HEK293T (cell line): ENCODE measurements at regions not wholly inside any gene's neighbourhood (a gene's known extent, or its start where the extent isn't known, plus 50 kb on each side); places are given as distances from the start of the nearest gene placed in this dataset.

Source experiments
- CTCF ChIA-PET: fragments of 350-600 bp; formaldehyde crosslinking; extraction: SDS; loops from one replicate; lab custom pipeline; 2021; ENCODE audit warnings: antibody characterized with exemption, inconsistent platforms; lab: Yijun Ruan, JAX
- POLR2A ChIA-PET: fragments of 350-600 bp; formaldehyde crosslinking; extraction: SDS; loops from one replicate; lab custom pipeline; 2020; ENCODE audit warnings: antibody characterized with exemption, inconsistent platforms; lab: Yijun Ruan, JAX
- DNase-seq: peaks from one replicate; pipeline ENCODE4 v3.0.0; 2012; ENCODE audit warnings: mixed read lengths; ENCODE audit errors: extremely low spot score
- ARNT ChIP-seq: fragments of 450-650 bp; IDR thresholded peaks from 2 replicates; pipeline ENCODE4 v1.6.1; 2017; ENCODE audit warnings: mild to moderate bottlenecking
- BHLHE40 ChIP-seq: fragments of 450-650 bp; IDR thresholded peaks from 2 replicates; pipeline ENCODE4 v1.6.1; 2016; ENCODE audit warnings: mild to moderate bottlenecking, moderate library complexity, borderline replicate concordance
- CTBP1 ChIP-seq: fragments of 450-650 bp; IDR thresholded peaks from 2 replicates; pipeline ENCODE4 v1.6.1; 2016; ENCODE audit warnings: borderline replicate concordance
- ELF4 ChIP-seq: fragments of 450-650 bp; IDR thresholded peaks from 2 replicates; pipeline ENCODE4 v1.6.1; 2017; ENCODE audit warnings: antibody characterized with exemption
- FOXA1 ChIP-seq: fragments of 450-650 bp; IDR thresholded peaks from 2 replicates; pipeline ENCODE4 v1.6.1; 2016; ENCODE audit warnings: mild to moderate bottlenecking
- FOXK2 ChIP-seq: fragments of 450-650 bp; IDR thresholded peaks from 2 replicates; pipeline ENCODE4 v1.6.1; 2016; ENCODE audit warnings: mild to moderate bottlenecking
- FOXM1 ChIP-seq: fragments of 450-650 bp; IDR thresholded peaks from 2 replicates; pipeline ENCODE4 v1.6.1; 2017; ENCODE audit warnings: mild to moderate bottlenecking, borderline replicate concordance
- HDGF ChIP-seq: fragments of 450-650 bp; IDR thresholded peaks from 2 replicates; pipeline ENCODE4 v1.6.1; 2017; ENCODE audit warnings: antibody characterized with exemption, borderline replicate concordance
- L3MBTL2 ChIP-seq: fragments of 450-650 bp; conservative IDR thresholded peaks from 2 replicates; pipeline ENCODE4 v1.6.1; 2016; ENCODE audit warnings: mild to moderate bottlenecking
- LEF1 ChIP-seq: fragments of 450-650 bp; IDR thresholded peaks from 2 replicates; pipeline ENCODE4 v1.6.1; 2017; ENCODE audit warnings: mild to moderate bottlenecking, borderline replicate concordance
- NFRKB ChIP-seq: fragments of 450-650 bp; IDR thresholded peaks from 2 replicates; pipeline ENCODE4 v1.6.1; 2016; ENCODE audit warnings: mild to moderate bottlenecking, moderate library complexity
- SP1 ChIP-seq: fragments of 450-650 bp; IDR thresholded peaks from 2 replicates; pipeline ENCODE4 v1.6.1; 2017
- SUZ12 ChIP-seq: fragments of 450-650 bp; IDR thresholded peaks from 2 replicates; pipeline ENCODE4 v1.6.1; 2016; ENCODE audit warnings: mild to moderate bottlenecking
- TARDBP ChIP-seq: fragments of 450-650 bp; IDR thresholded peaks from 2 replicates; pipeline ENCODE4 v1.6.1; 2016
- ZNF384 ChIP-seq: fragments of 450-650 bp; IDR thresholded peaks from 2 replicates; pipeline ENCODE4 v1.6.1; 2016
- TF ChIP-seq, protein P1 (sequence below): fragments of 450-650 bp; IDR thresholded peaks from 2 replicates; pipeline ENCODE4 v1.6.1; 2016

DNA sequence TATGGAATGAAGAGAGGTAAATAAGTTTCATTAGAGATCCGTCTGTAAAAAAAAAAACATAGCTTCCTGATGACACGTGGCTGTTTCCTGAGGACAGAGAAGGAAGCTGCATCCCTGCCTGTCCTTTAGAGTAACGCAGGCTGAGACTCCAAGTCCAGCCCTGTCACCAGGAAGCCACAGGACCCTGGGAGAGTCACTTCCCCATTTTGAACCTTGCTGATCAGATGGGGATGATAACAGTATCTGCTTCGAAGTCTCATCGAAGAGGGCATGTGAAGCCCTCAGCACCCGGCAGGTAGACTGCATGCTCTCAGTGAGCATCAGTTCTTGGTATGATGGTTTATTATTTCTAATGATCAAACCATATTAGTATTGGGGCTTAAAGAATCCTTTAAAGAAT, 139.1 kb upstream of the KCNG1 start:
- TF ChIP-seq ZNF384 (no peak), ELF4 (no peak), BHLHE40 (no peak), HDGF (no peak), FOXM1 (no peak), FOXA1 (no peak), FOXK2 (no peak), LEF1 (no peak), ARNT (no peak)
- TF ChIP-seq, protein P1, sequence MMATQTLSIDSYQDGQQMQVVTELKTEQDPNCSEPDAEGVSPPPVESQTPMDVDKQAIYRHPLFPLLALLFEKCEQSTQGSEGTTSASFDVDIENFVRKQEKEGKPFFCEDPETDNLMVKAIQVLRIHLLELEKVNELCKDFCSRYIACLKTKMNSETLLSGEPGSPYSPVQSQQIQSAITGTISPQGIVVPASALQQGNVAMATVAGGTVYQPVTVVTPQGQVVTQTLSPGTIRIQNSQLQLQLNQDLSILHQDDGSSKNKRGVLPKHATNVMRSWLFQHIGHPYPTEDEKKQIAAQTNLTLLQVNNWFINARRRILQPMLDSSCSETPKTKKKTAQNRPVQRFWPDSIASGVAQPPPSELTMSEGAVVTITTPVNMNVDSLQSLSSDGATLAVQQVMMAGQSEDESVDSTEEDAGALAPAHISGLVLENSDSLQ, result no peak
- ChIA-PET CTCF (interaction anchor here (0.7 kb wide), 1 partner anchor 596 kb away, joined by 6 read pairs; no protein-coding TSS in a partner anchor), POLR2A (no interaction called here)
- no peak for DNase-seq

DNA sequence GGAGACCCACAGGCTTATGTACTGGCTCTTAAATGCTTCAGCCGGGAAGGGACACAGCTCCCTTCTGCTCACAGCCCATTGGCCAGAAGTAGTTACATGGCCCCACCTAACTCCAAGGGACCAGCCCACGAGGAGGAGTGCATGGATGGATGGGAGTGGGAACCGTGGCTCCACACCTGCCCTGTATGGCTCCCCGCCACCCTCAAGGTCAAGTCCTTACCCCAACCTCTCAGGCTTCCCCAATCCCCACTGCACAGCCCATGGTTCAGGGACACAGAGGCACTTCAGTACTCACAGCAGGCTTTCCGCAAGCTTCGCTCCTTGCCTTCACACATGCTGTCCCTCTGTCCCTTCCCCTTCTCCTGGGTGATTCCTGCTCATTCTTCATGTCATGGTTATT, 137.9 kb upstream of the KCNG1 start:
- ChIA-PET POLR2A (no interaction called here), CTCF (interaction anchor here (0.7 kb wide), 1 partner anchor 917 kb away, joined by 3 read pairs; no protein-coding TSS in a partner anchor)
- DNase-seq, result no peak
- TF ChIP-seq HDGF (no peak), ZNF384 (no peak), NFRKB (no peak), FOXA1 (no peak), CTBP1 (no peak), SUZ12 (no peak), BHLHE40 (no peak), ARNT (no peak), SP1 (no peak), L3MBTL2 (no peak), LEF1 (no peak), FOXK2 (no peak), ELF4 (no peak), TARDBP (no peak), FOXM1 (no peak)
- TF ChIP-seq, protein P1, result no peak

DNA sequence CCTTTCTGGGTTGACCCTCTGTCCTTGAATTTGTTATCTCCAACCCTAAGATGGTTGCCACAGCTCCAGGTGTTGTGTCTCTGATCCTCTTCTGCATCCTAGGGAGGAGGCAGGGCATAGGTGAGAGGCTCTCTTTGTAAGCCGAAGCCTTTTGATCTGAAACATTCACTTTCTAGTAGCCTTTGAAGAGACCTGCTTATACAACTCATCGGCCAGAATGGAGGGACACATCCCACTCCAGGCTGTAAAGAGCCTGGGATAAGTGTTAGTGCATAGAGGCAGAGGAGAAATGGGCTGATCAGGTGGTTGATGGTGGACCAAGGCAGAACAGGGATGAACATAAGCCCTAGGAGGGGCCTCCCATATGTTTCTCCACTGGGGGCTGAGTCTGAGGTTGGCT, 137.1 kb upstream of the KCNG1 start:
- CTCF ChIA-PET, result interaction anchor here (1.1 kb wide), 1 partner anchor 172 kb away, joined by 3 read pairs; no protein-coding TSS in a partner anchor
- DNase-seq, result no peak
- no peak for TF ChIP-seq TARDBP
- no peak for TF ChIP-seq FOXA1
- no peak for TF ChIP-seq SUZ12
- no peak for TF ChIP-seq FOXK2
- TF ChIP-seq L3MBTL2, result no peak
- TF ChIP-seq BHLHE40, result no peak
- no peak for TF ChIP-seq FOXM1
- TF ChIP-seq LEF1, result no peak
- TF ChIP-seq, protein P1, result no peak
- TF ChIP-seq CTBP1, result no peak
- TF ChIP-seq ARNT, result no peak
- TF ChIP-seq NFRKB, result no peak
- no peak for TF ChIP-seq ELF4
- TF ChIP-seq SP1, result no peak
- POLR2A ChIA-PET, result no interaction called here

- CTCF ChIA-PET, result interaction anchor here (1.1 kb wide), 1 partner anchor 171 kb away, joined by 3 read pairs; no protein-coding TSS in a partner anchor
- POLR2A ChIA-PET, result no interaction called here
- DNase-seq, result no peak
Observed at GRCh38 chr20:51159303-51159702, 136.4 kb upstream of the KCNG1 start.

DNA sequence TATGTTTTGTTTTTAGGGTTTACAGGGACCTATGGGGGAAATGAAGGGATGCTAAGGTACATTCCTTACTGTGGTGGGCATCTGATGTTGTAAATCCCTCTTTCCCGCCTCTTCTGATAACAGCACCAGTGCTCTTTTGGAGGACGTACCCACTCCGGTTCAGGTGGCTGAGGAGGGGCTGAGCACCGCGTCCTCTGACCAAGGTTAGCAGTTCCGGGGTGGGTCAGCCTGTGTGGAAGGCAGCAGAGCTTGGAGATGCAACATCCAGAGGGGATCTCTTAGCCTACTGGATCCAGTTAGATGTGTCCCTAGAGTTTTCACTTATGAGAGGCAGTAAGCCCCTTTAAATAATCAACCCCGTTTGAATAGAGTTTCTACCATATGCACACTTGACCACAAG, 135.3 kb upstream of the KCNG1 start:
- no peak for DNase-seq

More at GRCh38 chr20:51159303-51159702, 136.4 kb upstream of the KCNG1 start:
- TF ChIP-seq LEF1, result no peak
- no peak for TF ChIP-seq L3MBTL2
- TF ChIP-seq CTBP1, result no peak
- no peak for TF ChIP-seq TARDBP
- TF ChIP-seq ELF4, result no peak
- no peak for TF ChIP-seq ARNT
- no peak for TF ChIP-seq FOXA1
- TF ChIP-seq BHLHE40, result no peak
- TF ChIP-seq FOXK2, result no peak
- no peak for TF ChIP-seq SP1
- TF ChIP-seq FOXM1, result no peak
- no peak for TF ChIP-seq NFRKB
- no peak for TF ChIP-seq HDGF
- TF ChIP-seq, protein P1, result no peak
- no peak for TF ChIP-seq SUZ12
- TF ChIP-seq ZNF384, result no peak

More for the DNA sequence above, 135.3 kb upstream of the KCNG1 start:
- ChIA-PET CTCF (no interaction called here), POLR2A (no interaction called here)
- TF ChIP-seq SUZ12 (no peak), CTBP1 (no peak), HDGF (no peak), SP1 (no peak), LEF1 (no peak), TARDBP (no peak)
